CD8-positive, alpha-beta memory T cell (primary cell): ENCODE measurements at regions not wholly inside any gene's neighbourhood (a gene's known extent, or its start where the extent isn't known, plus 50 kb on each side); places are given as distances from the start of the nearest gene placed in this dataset.

Source experiments
- CTCF ChIA-PET: fragments of 350-600 bp; sonication (Branson Sonifier 250); formaldehyde crosslinking; loops from one replicate; lab custom pipeline; 2021; ENCODE audit warnings: antibody characterized with exemption; lab: Charles Lee
- POLR2A ChIA-PET: fragments of 350-600 bp; sonication (Branson Sonifier 250); formaldehyde crosslinking; loops from one replicate; lab custom pipeline; 2021; ENCODE audit warnings: antibody characterized with exemption; lab: Charles Lee
- DNase-seq, 5 donors: peaks; one replicate each; pipeline versions ENCODE4 v3.0.0 to v3.0.0-alpha.2; 2020 to 2022; ENCODE audit warnings: mixed read lengths in 1 of 5
- H3K27ac ChIP-seq: one replicate; pipeline ENCODE4 v1.7.0; 2013; ENCODE audit warnings: low read depth, mild to moderate bottlenecking, low read length, moderate library complexity
- H3K27me3 ChIP-seq: 2 replicates; pipeline ENCODE4 v1.7.0; 2013; ENCODE audit warnings: low read length, mild to moderate bottlenecking; ENCODE audit not compliant: insufficient read depth, poor library complexity, severe bottlenecking
- H3K36me3 ChIP-seq: 2 replicates; pipeline ENCODE4 v1.7.0; 2013; ENCODE audit warnings: mild to moderate bottlenecking, low read length, moderate library complexity; ENCODE audit not compliant: insufficient read depth
- H3K4me1 ChIP-seq: 2 replicates; pipeline ENCODE4 v1.7.0; 2013; ENCODE audit warnings: mild to moderate bottlenecking, low read length, moderate library complexity; ENCODE audit not compliant: insufficient read depth
- H3K4me3 ChIP-seq: 2 replicates; pipeline ENCODE4 v1.7.0; 2013; ENCODE audit warnings: mild to moderate bottlenecking, low read length
- H3K9me3 ChIP-seq: 2 replicates; pipeline ENCODE4 v1.7.0; 2013; ENCODE audit warnings: mild to moderate bottlenecking, low read length
- H3K27ac Mint-ChIP-seq, 8 donors: one replicate each; pipeline ENCODE4 v1.8.0; 2020 to 2021; ENCODE audit warnings: mixed read lengths in 8 of 8, mild to moderate bottlenecking in 6 of 8, inconsistent platforms in 3 of 8, moderate library complexity in 3 of 8
- H3K27me3 Mint-ChIP-seq, 2 donors: one replicate each; pipeline ENCODE4 v1.8.0; 2020 to 2021; ENCODE audit warnings: mixed read lengths in 2 of 2, mild to moderate bottlenecking in 1 of 2, moderate library complexity in 1 of 2
- H3K36me3 Mint-ChIP-seq, 3 donors: one replicate each; pipeline ENCODE4 v1.8.0; 2020 to 2021; ENCODE audit warnings: mixed read lengths in 3 of 3, inconsistent platforms in 1 of 3, mild to moderate bottlenecking in 1 of 3
- H3K4me1 Mint-ChIP-seq, 3 donors: one replicate each; pipeline ENCODE4 v1.8.0; 2020 to 2021; ENCODE audit warnings: mixed read lengths in 3 of 3, inconsistent platforms in 1 of 3, mild to moderate bottlenecking in 1 of 3
- H3K4me3 Mint-ChIP-seq, 7 donors: one replicate each; pipeline ENCODE4 v1.8.0; 2020 to 2021; ENCODE audit warnings: mixed read lengths in 7 of 7, mild to moderate bottlenecking in 6 of 7, moderate library complexity in 4 of 7, inconsistent platforms in 2 of 7
- H3K9me3 Mint-ChIP-seq, 5 donors: one replicate each; pipeline ENCODE4 v1.8.0; 2020 to 2022; ENCODE audit warnings: mixed read lengths in 5 of 5, mild to moderate bottlenecking in 3 of 5, moderate library complexity in 2 of 5, inconsistent platforms in 1 of 5

- Mint-ChIP-seq H3K27me3 (no peaks in the 10 kb centered on the region), H3K27ac (no peak overlapping the region), H3K36me3 (no peaks in the 10 kb centered on the region), H3K4me3 (no peak overlapping the region), H3K4me1 (no peaks in the 10 kb centered on the region), H3K9me3 (peaks cover 2 to 21% (median 5%) of the 10 kb centered on the region in 5 donors)
- Histone ChIP-seq H3K36me3 (no peaks in the 10 kb centered on the region), H3K9me3 (no peaks in the 10 kb centered on the region), H3K4me1 (no peaks in the 10 kb centered on the region), H3K27me3 (no peaks in the 10 kb centered on the region), H3K27ac (no peak overlapping the region), H3K4me3 (no peak overlapping the region)
- ChIA-PET POLR2A (no interaction called here), CTCF (no interaction called here)
- no peak for DNase-seq
These were observed 204.5 kb upstream of the LRRC7 start for GRCh38 chr1:69363236-69363635.

GRCh38 chr1:69373520-69373919 lies 194.2 kb upstream of the LRRC7 start:
- Histone ChIP-seq H3K27ac (no peak overlapping the region), H3K4me3 (no peak overlapping the region), H3K9me3 (no peaks in the 10 kb centered on the region), H3K36me3 (no peaks in the 10 kb centered on the region), H3K27me3 (no peaks in the 10 kb centered on the region), H3K4me1 (no peaks in the 10 kb centered on the region)
- POLR2A ChIA-PET: no interaction called here
- Mint-ChIP-seq H3K4me1 (no peaks in the 10 kb centered on the region), H3K27ac (no peak overlapping the region), H3K36me3 (no peaks in the 10 kb centered on the region), H3K9me3 (peaks cover 1 to 29% (median 12%) of the 10 kb centered on the region in 5 donors), H3K4me3 (no peak overlapping the region), H3K27me3 (no peaks in the 10 kb centered on the region)
- DNase-seq: no peak
- CTCF ChIA-PET: no interaction called here

- POLR2A ChIA-PET: no interaction called here
- Histone ChIP-seq H3K36me3 (no peaks in the 10 kb centered on the region), H3K9me3 (no peaks in the 10 kb centered on the region), H3K4me3 (no peak overlapping the region), H3K27ac (no peak overlapping the region), H3K4me1 (no peaks in the 10 kb centered on the region), H3K27me3 (no peaks in the 10 kb centered on the region)
- Mint-ChIP-seq H3K27me3 (no peaks in the 10 kb centered on the region), H3K4me1 (no peaks in the 10 kb centered on the region), H3K36me3 (no peaks in the 10 kb centered on the region), H3K9me3 (peaks cover 3 to 21% (median 7%) of the 10 kb centered on the region in 5 donors), H3K4me3 (no peak overlapping the region), H3K27ac (no peak overlapping the region)
- DNase-seq: no peak
- CTCF ChIA-PET: no interaction called here
These were observed 191.3 kb upstream of the LRRC7 start for GRCh38 chr1:69376408-69376807.

- H3K4me1 Mint-ChIP-seq: no peaks in the 10 kb centered on the region
- H3K27ac ChIP-seq: no peak overlapping the region
- H3K9me3 ChIP-seq: no peaks in the 10 kb centered on the region
- no peak overlapping the region for H3K4me3 Mint-ChIP-seq
- no peak for DNase-seq
- peaks cover 3 to 16% (median 7%) of the 10 kb centered on the region in 5 donors for H3K9me3 Mint-ChIP-seq
- ChIA-PET POLR2A (no interaction called here), CTCF (no interaction called here)
- no peaks in the 10 kb centered on the region for H3K4me1 ChIP-seq
- H3K27ac Mint-ChIP-seq: no peak overlapping the region
- no peak overlapping the region for H3K4me3 ChIP-seq
- H3K27me3 Mint-ChIP-seq: no peaks in the 10 kb centered on the region
- no peaks in the 10 kb centered on the region for H3K36me3 Mint-ChIP-seq
- H3K36me3 ChIP-seq: no peaks in the 10 kb centered on the region
- no peaks in the 10 kb centered on the region for H3K27me3 ChIP-seq
These were observed 190.2 kb upstream of the LRRC7 start for GRCh38 chr1:69377507-69377906.

GRCh38 chr1:69388044-69388443 lies 179.7 kb upstream of the LRRC7 start:
- Mint-ChIP-seq H3K9me3 (peaks cover 7 to 32% (median 16%) of the 10 kb centered on the region in 5 donors), H3K4me1 (no peaks in the 10 kb centered on the region), H3K27ac (no peak overlapping the region), H3K4me3 (no peak overlapping the region), H3K27me3 (no peaks in the 10 kb centered on the region), H3K36me3 (no peaks in the 10 kb centered on the region)
- ChIA-PET POLR2A (no interaction called here), CTCF (no interaction called here)
- H3K4me3 ChIP-seq: no peak overlapping the region
- H3K4me1 ChIP-seq: no peaks in the 10 kb centered on the region
- no peaks in the 10 kb centered on the region for H3K9me3 ChIP-seq
- H3K27ac ChIP-seq: no peak overlapping the region
- no peaks in the 10 kb centered on the region for H3K36me3 ChIP-seq
- H3K27me3 ChIP-seq: no peaks in the 10 kb centered on the region
- DNase-seq: no peak

GRCh38 chr1:69400128-69400527 lies 167.6 kb upstream of the LRRC7 start:
- Histone ChIP-seq H3K4me1 (no peaks in the 10 kb centered on the region), H3K36me3 (no peaks in the 10 kb centered on the region), H3K4me3 (no peak overlapping the region), H3K9me3 (no peaks in the 10 kb centered on the region), H3K27ac (no peak overlapping the region), H3K27me3 (no peaks in the 10 kb centered on the region)
- Mint-ChIP-seq H3K9me3 (peaks cover 3 to 15% (median 11%) of the 10 kb centered on the region in 5 donors), H3K27me3 (no peaks in the 10 kb centered on the region), H3K36me3 (no peaks in the 10 kb centered on the region), H3K4me1 (no peaks in the 10 kb centered on the region), H3K27ac (no peak overlapping the region), H3K4me3 (no peak overlapping the region)
- ChIA-PET POLR2A (no interaction called here), CTCF (no interaction called here)
- no peak for DNase-seq

GRCh38 chr1:69401879-69402278 lies 165.8 kb upstream of the LRRC7 start:
- Histone ChIP-seq H3K27me3 (no peaks in the 10 kb centered on the region), H3K4me1 (no peaks in the 10 kb centered on the region), H3K9me3 (no peaks in the 10 kb centered on the region), H3K27ac (no peak overlapping the region), H3K4me3 (no peak overlapping the region), H3K36me3 (no peaks in the 10 kb centered on the region)
- H3K36me3 Mint-ChIP-seq: no peaks in the 10 kb centered on the region
- CTCF ChIA-PET: no interaction called here
- no peak overlapping the region for H3K27ac Mint-ChIP-seq
- DNase-seq: no peak
- H3K4me1 Mint-ChIP-seq: no peaks in the 10 kb centered on the region
- POLR2A ChIA-PET: no interaction called here
- H3K4me3 Mint-ChIP-seq: no peak overlapping the region
- H3K27me3 Mint-ChIP-seq: no peaks in the 10 kb centered on the region
- H3K9me3 Mint-ChIP-seq: peaks cover 3 to 15% (median 9%) of the 10 kb centered on the region in 5 donors

- no peaks in the 10 kb centered on the region for H3K27me3 ChIP-seq
- no peak overlapping the region for H3K27ac ChIP-seq
- no peaks in the 10 kb centered on the region for H3K4me1 ChIP-seq
- ChIA-PET POLR2A (no interaction called here), CTCF (no interaction called here)
- Mint-ChIP-seq H3K9me3 (peaks cover 1 to 17% (median 6%) of the 10 kb centered on the region in 5 donors), H3K36me3 (no peaks in the 10 kb centered on the region), H3K27ac (no peak overlapping the region), H3K4me1 (no peaks in the 10 kb centered on the region), H3K27me3 (no peaks in the 10 kb centered on the region), H3K4me3 (no peak overlapping the region)
- no peak overlapping the region for H3K4me3 ChIP-seq
- H3K9me3 ChIP-seq: no peaks in the 10 kb centered on the region
- no peak for DNase-seq
- no peaks in the 10 kb centered on the region for H3K36me3 ChIP-seq
These were observed 163.9 kb upstream of the LRRC7 start for GRCh38 chr1:69403756-69404320.

GRCh38 chr1:69404486-69404885 lies 163.2 kb upstream of the LRRC7 start:
- H3K4me3 Mint-ChIP-seq: no peak overlapping the region
- no peaks in the 10 kb centered on the region for H3K27me3 ChIP-seq
- H3K27ac Mint-ChIP-seq: no peak overlapping the region
- H3K9me3 ChIP-seq: no peaks in the 10 kb centered on the region
- POLR2A ChIA-PET: no interaction called here
- H3K27ac ChIP-seq: no peak overlapping the region
- H3K9me3 Mint-ChIP-seq: peaks cover 1 to 14% (median 6%) of the 10 kb centered on the region in 5 donors
- DNase-seq: no peak
- H3K36me3 Mint-ChIP-seq: no peaks in the 10 kb centered on the region
- H3K4me1 ChIP-seq: no peaks in the 10 kb centered on the region
- H3K36me3 ChIP-seq: no peaks in the 10 kb centered on the region
- H3K27me3 Mint-ChIP-seq: no peaks in the 10 kb centered on the region
- no peaks in the 10 kb centered on the region for H3K4me1 Mint-ChIP-seq
- CTCF ChIA-PET: no interaction called here
- no peak overlapping the region for H3K4me3 ChIP-seq
